Amniotic stem cell (primary cell): ENCODE measurements at regions not wholly inside any gene's neighbourhood (a gene's known extent, or its start where the extent isn't known, plus 50 kb on each side); places are given as distances from the start of the nearest gene placed in this dataset.

Experiments
- DNase-seq: peaks from one replicate; lab custom pipeline; 2025; lab: John Stamatoyannopoulos, UW

- DNase-seq: no peak
Measured at GRCh38 chr9:82552784-82553183, 510.2 kb downstream of the RASEF start.

GRCh38 chr9:82553654-82554366 lies 509.1 kb downstream of the RASEF start:
- DNase-seq: no peak

GRCh38 chr9:82554381-82554780 lies 508.6 kb downstream of the RASEF start:
- no peak for DNase-seq

- no peak for DNase-seq
Measured at GRCh38 chr9:82555031-82555430, 507.9 kb downstream of the RASEF start.

GRCh38 chr9:82555431-82556051 lies 507.4 kb downstream of the RASEF start:
- DNase-seq: no peak

GRCh38 chr9:82558346-82558745 lies 504.6 kb downstream of the RASEF start:
- no peak for DNase-seq

- DNase-seq: no peak
Measured at GRCh38 chr9:82558855-82559630, 503.9 kb downstream of the RASEF start.

- no peak for DNase-seq
Measured at GRCh38 chr9:82560036-82560435, 502.9 kb downstream of the RASEF start.

- DNase-seq: no peak
Measured at GRCh38 chr9:82560457-82560904, 502.5 kb downstream of the RASEF start.

GRCh38 chr9:82563094-82563493 lies 499.8 kb downstream of the RASEF start:
- no peak for DNase-seq

GRCh38 chr9:82563841-82564240 lies 499.1 kb downstream of the RASEF start:
- no peak for DNase-seq

GRCh38 chr9:82565188-82565969 lies 497.6 kb downstream of the RASEF start:
- no peak for DNase-seq

GRCh38 chr9:82567953-82568352 lies 495.0 kb downstream of the RASEF start:
- DNase-seq: no peak

- no peak for DNase-seq
Measured at GRCh38 chr9:82570226-82570625, 492.7 kb downstream of the RASEF start.

GRCh38 chr9:82571540-82571939 lies 491.4 kb downstream of the RASEF start:
- no peak for DNase-seq

GRCh38 chr9:82572146-82572545 lies 490.8 kb downstream of the RASEF start:
- DNase-seq: no peak

GRCh38 chr9:82574911-82575310 lies 488.0 kb downstream of the RASEF start:
- DNase-seq: no peak

- DNase-seq: no peak
Measured at GRCh38 chr9:82580921-82581320, 482.0 kb downstream of the RASEF start.

- no peak for DNase-seq
Measured at GRCh38 chr9:82581516-82581915, 481.4 kb downstream of the RASEF start.

- no peak for DNase-seq
Measured at GRCh38 chr9:82581935-82582334, 481.0 kb downstream of the RASEF start.

GRCh38 chr9:82582693-82583092 lies 480.2 kb downstream of the RASEF start:
- DNase-seq: no peak

GRCh38 chr9:82583524-82583923 lies 479.4 kb downstream of the RASEF start:
- DNase-seq: no peak
